LNCaP clone FGC (cell line): ENCODE measurements at regions not wholly inside any gene's neighbourhood (a gene's known extent, or its start where the extent isn't known, plus 50 kb on each side); places are given as distances from the start of the nearest gene placed in this dataset.

Experiments used
- DNase-seq: peaks from one replicate; pipeline ENCODE4 v3.0.0-alpha.2; 2011; ENCODE audit warnings: low read depth
- H3K4me3 ChIP-seq: 2 replicates; pipeline ENCODE4 v1.5.1; 2011; ENCODE audit warnings: mild to moderate bottlenecking, low read depth, low read length, control low read depth
- TF ChIP-seq, protein P1 (sequence below): IDR thresholded peaks from 2 replicates; pipeline ENCODE4 v1.5.1; 2012; ENCODE audit warnings: mild to moderate bottlenecking; ENCODE audit not compliant: control insufficient read depth, insufficient read depth; ENCODE audit errors: extremely low read depth

DNA sequence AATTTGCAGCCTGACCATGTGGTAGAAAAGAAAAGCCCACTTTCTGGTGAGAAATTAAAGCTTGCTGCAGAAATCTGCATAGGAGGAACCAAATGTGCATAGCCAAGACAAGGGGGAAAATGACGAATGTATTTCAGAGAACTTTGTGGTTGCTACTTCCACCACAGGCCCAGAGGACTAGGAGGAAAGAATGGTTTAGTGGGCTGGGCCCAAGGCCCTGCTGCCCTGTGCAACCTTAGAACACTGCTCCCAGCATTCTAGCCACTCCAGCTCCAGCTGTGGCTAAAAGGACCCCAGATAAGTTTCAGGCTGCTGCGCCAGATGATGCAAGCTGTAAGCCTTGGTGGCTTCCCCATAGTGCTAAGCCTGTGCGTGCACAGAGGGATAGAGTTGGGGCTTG is 764.3 kb downstream of the SLC6A15 start:
- DNase-seq, result no peak
- H3K4me3 ChIP-seq, result no peak overlapping the region
- TF ChIP-seq, protein P1, sequence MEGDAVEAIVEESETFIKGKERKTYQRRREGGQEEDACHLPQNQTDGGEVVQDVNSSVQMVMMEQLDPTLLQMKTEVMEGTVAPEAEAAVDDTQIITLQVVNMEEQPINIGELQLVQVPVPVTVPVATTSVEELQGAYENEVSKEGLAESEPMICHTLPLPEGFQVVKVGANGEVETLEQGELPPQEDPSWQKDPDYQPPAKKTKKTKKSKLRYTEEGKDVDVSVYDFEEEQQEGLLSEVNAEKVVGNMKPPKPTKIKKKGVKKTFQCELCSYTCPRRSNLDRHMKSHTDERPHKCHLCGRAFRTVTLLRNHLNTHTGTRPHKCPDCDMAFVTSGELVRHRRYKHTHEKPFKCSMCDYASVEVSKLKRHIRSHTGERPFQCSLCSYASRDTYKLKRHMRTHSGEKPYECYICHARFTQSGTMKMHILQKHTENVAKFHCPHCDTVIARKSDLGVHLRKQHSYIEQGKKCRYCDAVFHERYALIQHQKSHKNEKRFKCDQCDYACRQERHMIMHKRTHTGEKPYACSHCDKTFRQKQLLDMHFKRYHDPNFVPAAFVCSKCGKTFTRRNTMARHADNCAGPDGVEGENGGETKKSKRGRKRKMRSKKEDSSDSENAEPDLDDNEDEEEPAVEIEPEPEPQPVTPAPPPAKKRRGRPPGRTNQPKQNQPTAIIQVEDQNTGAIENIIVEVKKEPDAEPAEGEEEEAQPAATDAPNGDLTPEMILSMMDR, result no peak

DNA sequence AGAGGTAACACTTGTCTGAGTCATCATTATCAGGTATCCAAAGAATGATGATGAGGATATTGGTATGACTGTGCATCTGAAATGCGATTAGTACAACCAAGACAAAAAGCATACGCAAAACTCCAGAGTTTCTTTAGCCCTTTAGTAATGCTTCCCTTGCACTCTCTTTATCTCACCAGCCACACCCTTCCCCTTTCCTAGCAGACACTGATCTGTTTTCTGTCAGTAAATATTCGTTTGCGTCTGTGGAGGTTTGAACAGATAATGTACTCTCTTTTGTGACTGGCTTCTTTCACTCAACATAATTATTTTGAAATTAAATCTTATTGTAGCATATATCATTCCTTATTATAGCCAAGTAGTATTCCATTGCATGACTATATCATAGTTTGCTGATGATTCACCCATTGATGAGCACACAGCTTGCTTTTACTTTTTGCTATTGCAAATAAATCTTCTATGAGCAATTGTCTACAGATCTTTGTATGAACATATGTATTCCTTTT is 775.7 kb downstream of the SLC6A15 start:
- TF ChIP-seq, protein P1, result no peak
- H3K4me3 ChIP-seq, result no peak overlapping the region
- no peak for DNase-seq

DNA sequence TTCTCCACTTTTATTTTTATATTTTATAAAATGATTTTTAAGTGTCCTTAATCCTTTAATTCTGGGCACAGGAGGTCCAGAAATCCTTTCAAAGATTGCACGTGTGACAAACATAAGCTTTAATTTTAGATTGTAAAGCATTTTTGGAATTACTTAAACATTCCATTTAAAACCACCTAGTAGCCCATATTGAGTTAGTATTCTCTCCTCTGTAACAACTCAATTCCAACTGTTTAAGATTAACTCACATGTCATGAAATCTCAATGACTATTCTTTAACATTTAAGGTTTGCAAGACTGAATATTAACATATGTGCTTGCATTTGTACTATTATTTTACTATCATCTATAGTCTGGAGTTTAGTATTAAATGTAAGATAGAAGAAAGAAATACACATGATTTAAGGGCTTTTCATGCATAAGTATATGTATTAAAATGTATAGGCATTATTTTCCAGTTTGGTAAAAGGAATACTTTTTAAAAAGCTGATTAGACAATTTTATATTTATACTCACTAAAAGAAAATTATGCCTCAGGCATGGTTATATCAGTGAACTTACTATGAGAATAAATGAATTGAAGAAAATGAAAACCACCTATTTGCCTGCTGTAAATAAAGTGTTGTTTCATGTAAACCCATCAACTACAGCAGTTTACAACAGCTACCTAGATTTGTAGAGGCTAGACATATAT is 776.9 kb downstream of the SLC6A15 start:
- H3K4me3 ChIP-seq, result no peak overlapping the region
- DNase-seq, result no peak
- TF ChIP-seq, protein P1, result no peak

DNA sequence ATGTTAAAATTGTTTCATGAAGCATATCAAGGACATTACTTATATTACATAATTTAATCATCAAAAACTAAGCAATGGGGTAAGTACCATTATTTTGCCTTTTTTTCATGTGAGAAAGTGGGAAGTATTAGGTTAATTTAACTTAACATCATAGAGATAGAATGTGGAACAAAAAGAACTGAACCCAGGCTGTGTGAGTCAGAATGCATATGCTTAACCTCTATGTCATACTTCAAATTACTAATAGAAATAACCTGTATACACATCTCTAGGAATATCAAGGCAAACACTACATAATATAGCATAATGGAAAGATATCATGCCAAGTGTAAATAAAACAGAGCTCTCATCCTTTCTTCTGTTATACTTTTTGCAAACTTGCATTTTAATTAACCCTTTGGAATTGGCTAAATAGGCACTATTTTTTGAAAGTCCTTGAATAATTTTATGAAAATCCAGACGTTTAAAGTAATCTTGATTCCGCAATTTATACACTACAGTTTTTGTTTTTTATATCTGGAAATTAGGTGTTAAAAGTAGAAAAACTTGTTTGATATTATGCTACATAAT is 777.7 kb downstream of the SLC6A15 start:
- no peak for DNase-seq

DNA sequence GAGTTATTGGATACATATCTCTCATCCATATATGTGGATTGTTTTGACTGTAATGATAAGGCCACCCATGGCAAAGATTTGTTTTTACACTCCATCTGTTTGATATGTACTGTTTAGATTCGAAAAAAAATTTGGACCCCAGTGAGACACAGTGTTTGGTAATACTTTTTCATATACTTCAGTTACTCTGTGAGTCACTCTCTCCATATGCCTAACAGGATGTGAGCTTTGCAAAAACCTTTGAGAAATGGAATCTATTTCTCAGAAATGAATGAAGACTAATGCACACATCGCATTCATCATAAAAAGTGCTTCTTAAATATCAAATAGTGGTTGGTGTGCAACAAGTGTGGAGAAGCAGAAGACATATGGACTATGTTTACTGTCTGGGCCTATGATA is 781.5 kb downstream of the SLC6A15 start:
- TF ChIP-seq, protein P1, result no peak
- H3K4me3 ChIP-seq, result no peak overlapping the region
- DNase-seq, result no peak

More for the DNA sequence above, 777.7 kb downstream of the SLC6A15 start:
- H3K4me3 ChIP-seq, result no peak overlapping the region
- TF ChIP-seq, protein P1, result no peak

DNA sequence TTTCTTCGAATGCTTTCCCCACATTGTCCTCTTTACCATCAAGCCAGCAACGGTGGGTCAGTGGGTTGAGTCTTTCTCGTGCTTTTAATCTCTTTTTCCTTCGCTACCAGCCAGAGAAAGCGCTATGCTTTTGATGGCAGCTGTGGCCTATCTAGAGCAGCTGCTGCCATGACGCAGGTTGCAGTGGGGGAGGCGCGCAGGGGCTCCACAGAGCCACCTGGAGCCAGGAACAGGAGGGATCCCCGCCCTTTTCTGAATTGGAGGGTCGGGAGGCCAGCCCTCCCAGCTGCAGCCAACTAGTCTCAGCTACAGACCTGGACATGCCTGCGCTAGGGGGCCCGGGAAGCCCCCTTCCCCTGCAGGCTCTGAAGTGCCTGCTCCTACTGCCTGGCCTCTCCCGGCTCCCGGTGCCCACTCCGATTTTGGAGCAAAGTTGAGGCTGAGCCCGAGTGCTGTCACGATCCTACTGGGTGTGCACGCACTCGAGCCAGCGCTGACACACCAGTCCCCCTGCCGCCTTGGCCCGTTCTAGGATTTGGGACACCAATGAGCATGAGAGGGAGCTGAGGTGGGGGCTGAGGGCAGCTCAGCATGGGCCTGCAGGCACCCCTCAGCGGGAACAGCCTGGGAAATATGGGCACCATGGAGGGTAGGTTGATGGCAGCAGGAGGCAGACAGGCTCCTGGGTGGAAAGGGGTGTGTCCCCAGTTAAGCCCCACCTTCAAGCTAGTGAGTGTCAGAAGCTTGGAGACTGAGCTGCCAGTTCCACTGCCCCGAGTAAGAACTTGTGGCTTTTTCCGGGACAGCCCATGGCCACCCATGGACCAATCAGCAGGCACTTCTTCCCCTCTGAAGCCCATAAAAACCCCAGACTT is 784.2 kb downstream of the SLC6A15 start:
- TF ChIP-seq, protein P1, result no peak
- DNase-seq, result no peak
- H3K4me3 ChIP-seq, result no peak overlapping the region
